Mesendoderm (in vitro differentiated cells): ENCODE measurements at regions not wholly inside any gene's neighbourhood (a gene's known extent, or its start where the extent isn't known, plus 50 kb on each side); places are given as distances from the start of the nearest gene placed in this dataset.

ENCODE experiments used
- DNase-seq: peaks from one replicate; pipeline ENCODE4 v3.0.0; 2013
- H2AK5ac ChIP-seq: 2 replicates; pipeline ENCODE4 v1.6.1; 2013; ENCODE audit warnings: low read length, inconsistent platforms
- H2BK120ac ChIP-seq: 2 replicates; pipeline ENCODE4 v1.6.1; 2013; ENCODE audit warnings: low read depth, mild to moderate bottlenecking, low read length, moderate library complexity, mixed read lengths
- H2BK15ac ChIP-seq: replicated peaks from 2 replicates; pipeline ENCODE4 v1.6.1; 2013; ENCODE audit warnings: low read depth, mild to moderate bottlenecking, moderate library complexity
- H2BK5ac ChIP-seq: 2 replicates; pipeline ENCODE4 v1.6.1; 2013; ENCODE audit warnings: low read length, inconsistent platforms
- H3K18ac ChIP-seq: 2 replicates; pipeline ENCODE4 v1.6.1; 2013; ENCODE audit warnings: mild to moderate bottlenecking, low read length, mixed read lengths
- H3K23ac ChIP-seq: one replicate; pipeline ENCODE4 v1.6.1; 2013; ENCODE audit warnings: low read length
- H3K27ac ChIP-seq: 2 replicates; pipeline ENCODE4 v1.5.1; 2013; ENCODE audit warnings: low read depth, mild to moderate bottlenecking, inconsistent platforms, low read length, moderate library complexity
- H3K27me3 ChIP-seq: 2 replicates; pipeline ENCODE4 v1.6.1; 2013; ENCODE audit warnings: low read length, control low read depth, mild to moderate bottlenecking, inconsistent platforms; ENCODE audit not compliant: insufficient read depth, poor library complexity
- H3K36me3 ChIP-seq: 2 replicates; pipeline ENCODE4 v1.6.1; 2013; ENCODE audit warnings: low read length, inconsistent platforms; ENCODE audit not compliant: control insufficient read depth, insufficient read depth
- H3K4ac ChIP-seq: one replicate; pipeline ENCODE4 v1.6.1; 2013; ENCODE audit warnings: low read depth, mild to moderate bottlenecking, low read length, moderate library complexity
- H3K4me1 ChIP-seq: 2 replicates; pipeline ENCODE4 v1.6.1; 2013; ENCODE audit warnings: low read depth, low read length, inconsistent platforms; ENCODE audit not compliant: control insufficient read depth
- H3K4me2 ChIP-seq: 2 replicates; pipeline ENCODE4 v1.6.1; 2013; ENCODE audit warnings: low read length
- H3K4me3 ChIP-seq: 2 replicates; pipeline ENCODE4 v1.5.1; 2013; ENCODE audit warnings: mild to moderate bottlenecking, low read length
- H3K56ac ChIP-seq: one replicate; pipeline ENCODE4 v1.6.1; 2013; ENCODE audit warnings: low read length
- H3K79me1 ChIP-seq: 2 replicates; pipeline ENCODE4 v1.6.1; 2013; ENCODE audit warnings: low read length, inconsistent platforms
- H3K79me2 ChIP-seq: 2 replicates; pipeline ENCODE4 v1.6.1; 2013; ENCODE audit warnings: mild to moderate bottlenecking, low read length; ENCODE audit not compliant: control insufficient read depth, insufficient read depth
- H3K9ac ChIP-seq: 2 replicates; pipeline ENCODE4 v1.6.1; 2013; ENCODE audit warnings: low read length, inconsistent platforms
- H4K5ac ChIP-seq: one replicate; pipeline ENCODE4 v1.6.1; 2013; ENCODE audit warnings: low read length
- H4K8ac ChIP-seq: one replicate; pipeline ENCODE4 v1.6.1; 2013; ENCODE audit warnings: low read depth, mild to moderate bottlenecking, control low read depth, low read length, moderate library complexity
- WGBS: extraction: QIAGEN DNeasy Blood & Tissue Kit; methylation state at CpG from one replicate; pipeline ENCODE4 v1.1.7; 2013; ENCODE audit warnings: low lambda C conversion rate, missing lambda C conversion rate; ENCODE audit not compliant: insufficient coverage; ENCODE audit errors: extremely low coverage; 5-methylcytosine and 5-hydroxymethylcytosine counted together

GRCh38 chr17:55632893-55633292 is 89.8 kb downstream of the TMEM100 start:
- Histone ChIP-seq H3K36me3 (no peaks in the 10 kb centered on the region), H4K5ac (no peak overlapping the region), H3K27ac (no peak overlapping the region), H2AK5ac (no peak overlapping the region), H2BK5ac (no peak overlapping the region), H3K9ac (no peak overlapping the region), H3K79me1 (no peaks in the 10 kb centered on the region), H2BK120ac (no peak overlapping the region), H3K4me1 (peaks cover 2% of the 10 kb centered on the region), H3K56ac (no peak overlapping the region), H3K23ac (no peak overlapping the region), H4K8ac (no peak overlapping the region), H3K4ac (no peak overlapping the region), H3K4me3 (no peak overlapping the region), H3K79me2 (no peaks in the 10 kb centered on the region), H3K18ac (no peak overlapping the region), H3K27me3 (no peaks in the 10 kb centered on the region), H3K4me2 (no peak overlapping the region), H2BK15ac (no peak overlapping the region)
- DNase-seq, result no peak
- WGBS, result no CpG with 5 or more reads among the region's 2 CpGs

GRCh38 chr17:55632236-55632635 is 90.4 kb downstream of the TMEM100 start:
- Histone ChIP-seq H3K4me1 (peaks cover 2% of the 10 kb centered on the region), H2BK15ac (no peak overlapping the region), H2AK5ac (no peak overlapping the region), H3K9ac (no peak overlapping the region), H3K4me2 (no peak overlapping the region), H3K4ac (no peak overlapping the region), H3K27me3 (no peaks in the 10 kb centered on the region), H3K79me1 (no peaks in the 10 kb centered on the region), H3K4me3 (no peak overlapping the region), H2BK120ac (no peak overlapping the region), H2BK5ac (no peak overlapping the region), H4K5ac (no peak overlapping the region), H3K18ac (no peak overlapping the region), H3K23ac (no peak overlapping the region), H4K8ac (no peak overlapping the region), H3K27ac (no peak overlapping the region), H3K79me2 (no peaks in the 10 kb centered on the region), H3K56ac (no peak overlapping the region), H3K36me3 (no peaks in the 10 kb centered on the region)
- DNase-seq, result no peak
- WGBS, result no CpG with 5 or more reads among the region's 2 CpGs

- H3K79me1 ChIP-seq, result no peaks in the 10 kb centered on the region
- no peak overlapping the region for H2AK5ac ChIP-seq
- H3K18ac ChIP-seq, result no peak overlapping the region
- H4K5ac ChIP-seq, result no peak overlapping the region
- no CpG with 5 or more reads among the region's 7 CpGs for WGBS
- no peak overlapping the region for H4K8ac ChIP-seq
- no peak overlapping the region for H2BK5ac ChIP-seq
- H3K36me3 ChIP-seq, result no peaks in the 10 kb centered on the region
- no peak overlapping the region for H3K23ac ChIP-seq
- H3K4me2 ChIP-seq, result no peak overlapping the region
- no peak for DNase-seq
- H2BK120ac ChIP-seq, result no peak overlapping the region
- no peaks in the 10 kb centered on the region for H3K79me2 ChIP-seq
- H3K27me3 ChIP-seq, result no peaks in the 10 kb centered on the region
- no peak overlapping the region for H3K9ac ChIP-seq
- H3K56ac ChIP-seq, result no peak overlapping the region
- H3K4ac ChIP-seq, result no peak overlapping the region
- H2BK15ac ChIP-seq, result no peak overlapping the region
- no peak overlapping the region for H3K27ac ChIP-seq
- H3K4me1 ChIP-seq, result no peaks in the 10 kb centered on the region
- no peak overlapping the region for H3K4me3 ChIP-seq
These were observed 92.7 kb downstream of the TMEM100 start for GRCh38 chr17:55629995-55630394.

- no peak overlapping the region for H4K8ac ChIP-seq
- H2AK5ac ChIP-seq, result no peak overlapping the region
- H3K27ac ChIP-seq, result no peak overlapping the region
- no peaks in the 10 kb centered on the region for H3K36me3 ChIP-seq
- H3K18ac ChIP-seq, result no peak overlapping the region
- no peak for DNase-seq
- no peaks in the 10 kb centered on the region for H3K79me1 ChIP-seq
- no peak overlapping the region for H2BK120ac ChIP-seq
- H2BK5ac ChIP-seq, result no peak overlapping the region
- no peak overlapping the region for H3K4me2 ChIP-seq
- no peak overlapping the region for H3K56ac ChIP-seq
- no peak overlapping the region for H3K4ac ChIP-seq
- H3K9ac ChIP-seq, result no peak overlapping the region
- no peaks in the 10 kb centered on the region for H3K27me3 ChIP-seq
- H3K4me1 ChIP-seq, result no peaks in the 10 kb centered on the region
- no peaks in the 10 kb centered on the region for H3K79me2 ChIP-seq
- H4K5ac ChIP-seq, result no peak overlapping the region
- no peak overlapping the region for H3K23ac ChIP-seq
- no peak overlapping the region for H2BK15ac ChIP-seq
- H3K4me3 ChIP-seq, result no peak overlapping the region
These were observed 97.1 kb downstream of the TMEM100 start for GRCh38 chr17:55625521-55625920.

- no peaks in the 10 kb centered on the region for H3K79me2 ChIP-seq
- H3K27me3 ChIP-seq, result no peaks in the 10 kb centered on the region
- H2BK15ac ChIP-seq, result no peak overlapping the region
- no peaks in the 10 kb centered on the region for H3K36me3 ChIP-seq
- no peak overlapping the region for H3K4me2 ChIP-seq
- no CpG with 5 or more reads among the region's 3 CpGs for WGBS
- H3K4me3 ChIP-seq, result no peak overlapping the region
- no peak for DNase-seq
- no peak overlapping the region for H2BK5ac ChIP-seq
- H3K9ac ChIP-seq, result no peak overlapping the region
- H4K5ac ChIP-seq, result no peak overlapping the region
- H3K27ac ChIP-seq, result no peak overlapping the region
- no peak overlapping the region for H3K23ac ChIP-seq
- H3K4ac ChIP-seq, result no peak overlapping the region
- no peak overlapping the region for H3K18ac ChIP-seq
- no peak overlapping the region for H4K8ac ChIP-seq
- H3K4me1 ChIP-seq, result no peaks in the 10 kb centered on the region
- H2AK5ac ChIP-seq, result no peak overlapping the region
- H2BK120ac ChIP-seq, result no peak overlapping the region
- H3K79me1 ChIP-seq, result no peaks in the 10 kb centered on the region
- no peak overlapping the region for H3K56ac ChIP-seq
These were observed 97.8 kb downstream of the TMEM100 start for GRCh38 chr17:55624772-55625433.

- H4K5ac ChIP-seq, result no peak overlapping the region
- no peaks in the 10 kb centered on the region for H3K36me3 ChIP-seq
- H3K27ac ChIP-seq, result no peak overlapping the region
- no peak overlapping the region for H3K4ac ChIP-seq
- WGBS, result no CpG with 5 or more reads among the region's 3 CpGs
- no peak overlapping the region for H3K4me3 ChIP-seq
- no peaks in the 10 kb centered on the region for H3K4me1 ChIP-seq
- no peak overlapping the region for H2BK120ac ChIP-seq
- no peak overlapping the region for H3K9ac ChIP-seq
- DNase-seq, result no peak
- H3K18ac ChIP-seq, result no peak overlapping the region
- no peaks in the 10 kb centered on the region for H3K79me2 ChIP-seq
- no peak overlapping the region for H2BK5ac ChIP-seq
- no peak overlapping the region for H3K23ac ChIP-seq
- no peak overlapping the region for H2BK15ac ChIP-seq
- H3K27me3 ChIP-seq, result no peaks in the 10 kb centered on the region
- no peak overlapping the region for H2AK5ac ChIP-seq
- H4K8ac ChIP-seq, result no peak overlapping the region
- no peak overlapping the region for H3K4me2 ChIP-seq
- H3K79me1 ChIP-seq, result no peaks in the 10 kb centered on the region
- H3K56ac ChIP-seq, result no peak overlapping the region
These were observed 100.1 kb downstream of the TMEM100 start for GRCh38 chr17:55622547-55622946.
